ENCODE measurements at regions not wholly inside any gene's neighbourhood (a gene's known extent, or its start where the extent isn't known, plus 50 kb on each side); places are given as distances from the start of the nearest gene placed in this dataset.

- Histone ChIP-seq H3K27ac (no peak overlapping the region), H3K4me1 (no peaks in the 10 kb centered on the region), H3K27me3 (no peaks in the 10 kb centered on the region), H3K4me3 (no peak overlapping the region), H3K9me3 (no peaks in the 10 kb centered on the region), H3K36me3 (no peaks in the 10 kb centered on the region)
- DNase-seq (ENCODE audit: low spot score in 2 of 2): no peak
- TF ChIP-seq POLR2A (IDR thresholded peaks at IDR 0.05) (no peak), CTCF (IDR thresholded peaks at IDR 0.05) (no peak), POLR2AphosphoS5 (IDR thresholded peaks at IDR 0.05) (no peak)
- intact Hi-C loops (cut with DNase I; ENCODE audit: low total_unique reads): no loop called here
These were observed 175.8 kb downstream of the CSNK2A3 start for GRCh38 chr11:11177156-11177808.

DNA sequence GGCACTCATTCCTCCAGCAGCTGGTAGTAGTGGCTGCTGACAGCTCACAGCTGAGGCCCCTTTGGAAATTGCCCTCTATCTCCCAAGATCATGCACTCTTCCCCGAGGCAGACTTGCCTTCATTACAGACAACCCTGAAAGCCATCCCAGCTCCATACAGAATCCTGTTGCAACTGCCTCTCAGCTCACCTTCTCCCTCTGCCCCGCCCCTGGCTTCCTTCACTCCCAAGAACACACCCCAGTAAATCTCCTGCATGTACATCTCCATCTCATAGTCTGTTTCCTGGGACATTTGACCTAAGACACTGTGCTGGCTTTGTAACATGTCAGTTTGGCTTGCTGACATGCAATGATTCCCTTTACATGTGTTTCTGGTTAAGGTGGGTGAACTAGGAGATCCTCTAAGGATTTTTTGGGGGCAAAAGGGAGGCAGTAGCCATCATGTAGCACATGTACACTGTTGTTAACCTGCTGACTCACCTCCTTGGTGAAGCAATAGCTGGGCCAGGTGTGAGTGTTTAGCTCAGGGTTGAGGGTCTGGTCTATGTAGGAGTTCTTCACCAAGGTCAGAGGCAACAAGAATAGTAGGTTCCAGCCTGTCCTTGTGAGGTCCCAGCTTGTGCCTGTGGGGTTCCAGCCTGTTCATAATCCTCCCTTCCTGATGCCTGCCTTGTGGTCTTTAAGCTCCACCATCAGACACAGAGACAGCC is 179.6 kb downstream of the CSNK2A3 start:
- intact Hi-C loops (cut with DNase I; ENCODE audit: low total_unique reads): no loop called here
- no peak for DNase-seq (ENCODE audit: low spot score in 2 of 2)
- Histone ChIP-seq H3K4me1 (no peaks in the 10 kb centered on the region), H3K36me3 (no peaks in the 10 kb centered on the region), H3K27me3 (no peaks in the 10 kb centered on the region), H3K27ac (no peak overlapping the region), H3K9me3 (no peaks in the 10 kb centered on the region), H3K4me3 (no peak overlapping the region)
- no peak for TF ChIP-seq POLR2AphosphoS5 (IDR thresholded peaks at IDR 0.05)
- no peak for TF ChIP-seq CTCF (IDR thresholded peaks at IDR 0.05)
- TF ChIP-seq POLR2A (IDR thresholded peaks at IDR 0.05): no peak

DNA sequence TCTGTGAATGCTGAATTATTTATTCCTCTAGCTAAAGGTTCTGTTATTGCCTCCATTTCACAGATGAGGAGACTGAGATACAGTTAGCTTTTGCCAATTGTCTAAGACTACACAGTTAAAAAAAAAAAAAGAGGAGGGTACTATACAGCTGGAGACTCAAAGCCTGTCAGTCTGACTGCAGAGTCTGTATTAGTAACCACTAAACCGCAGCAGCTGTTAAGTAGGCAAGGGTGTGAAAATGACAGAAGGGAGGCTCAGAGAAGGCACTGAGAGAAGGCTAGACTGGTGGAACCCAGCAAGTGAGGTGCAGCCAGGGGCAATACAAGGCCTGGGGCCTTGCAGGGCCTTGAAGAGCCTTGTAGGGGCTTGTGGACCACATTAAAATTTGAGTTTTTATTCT is 181.2 kb downstream of the CSNK2A3 start:
- TF ChIP-seq POLR2A (IDR thresholded peaks at IDR 0.05) (no peak), POLR2AphosphoS5 (IDR thresholded peaks at IDR 0.05) (no peak), CTCF (IDR thresholded peaks at IDR 0.05) (no peak)
- Histone ChIP-seq H3K4me3 (no peak overlapping the region), H3K9me3 (no peaks in the 10 kb centered on the region), H3K36me3 (no peaks in the 10 kb centered on the region), H3K27ac (no peak overlapping the region), H3K27me3 (no peaks in the 10 kb centered on the region), H3K4me1 (no peaks in the 10 kb centered on the region)
- intact Hi-C loops (cut with DNase I; ENCODE audit: low total_unique reads): no loop called here
- no peak for DNase-seq (ENCODE audit: low spot score in 2 of 2)

GRCh38 chr11:11171285-11171684 is 181.8 kb downstream of the CSNK2A3 start:
- intact Hi-C loops (cut with DNase I; ENCODE audit: low total_unique reads): no loop called here
- Histone ChIP-seq H3K27me3 (no peaks in the 10 kb centered on the region), H3K36me3 (no peaks in the 10 kb centered on the region), H3K4me1 (no peaks in the 10 kb centered on the region), H3K4me3 (no peak overlapping the region), H3K9me3 (no peaks in the 10 kb centered on the region), H3K27ac (no peak overlapping the region)
- no peak for TF ChIP-seq POLR2A (IDR thresholded peaks at IDR 0.05)
- no peak for TF ChIP-seq POLR2AphosphoS5 (IDR thresholded peaks at IDR 0.05)
- no peak for TF ChIP-seq CTCF (IDR thresholded peaks at IDR 0.05)
- no peak for DNase-seq (ENCODE audit: low spot score in 2 of 2)

- H3K27ac ChIP-seq: no peak overlapping the region
- no peaks in the 10 kb centered on the region for H3K36me3 ChIP-seq
- no peaks in the 10 kb centered on the region for H3K9me3 ChIP-seq
- H3K4me3 ChIP-seq: no peak overlapping the region
- no peaks in the 10 kb centered on the region for H3K27me3 ChIP-seq
- H3K4me1 ChIP-seq: no peaks in the 10 kb centered on the region
- intact Hi-C loops (cut with DNase I; ENCODE audit: low total_unique reads): no loop called here
- DNase-seq (ENCODE audit: low spot score in 2 of 2): no peak
- TF ChIP-seq POLR2A (IDR thresholded peaks at IDR 0.05) (no peak), CTCF (IDR thresholded peaks at IDR 0.05) (no peak), POLR2AphosphoS5 (IDR thresholded peaks at IDR 0.05) (no peak)
These were observed 182.5 kb downstream of the CSNK2A3 start for GRCh38 chr11:11170352-11171084.
